ENCODE measurements at regions not wholly inside any gene's neighbourhood (a gene's known extent, or its start where the extent isn't known, plus 50 kb on each side); places are given as distances from the start of the nearest gene placed in this dataset.

GRCh38 chr13:99436686-99437416, 64.4 kb upstream of the TM9SF2 start:
- DNase-seq: peak; percentile 15

GRCh38 chr13:99439048-99439447, 62.2 kb upstream of the TM9SF2 start:
- no peak for DNase-seq

GRCh38 chr13:99439850-99440604, 61.2 kb upstream of the TM9SF2 start:
- DNase-seq: no peak

- no peak for DNase-seq
Measured at GRCh38 chr13:99442273-99442895, 58.9 kb upstream of the TM9SF2 start.

GRCh38 chr13:99446242-99446641, 55.0 kb upstream of the TM9SF2 start:
- DNase-seq: no peak

GRCh38 chr13:99448546-99448945, 52.7 kb upstream of the TM9SF2 start:
- DNase-seq: no peak

- no peak for DNase-seq
Measured at GRCh38 chr13:99450416-99450815, 50.9 kb upstream of the TM9SF2 start.

Measured in NCI-H510A (cell line).